Left renal pelvis (tissue), 4 donors: ENCODE measurements at regions not wholly inside any gene's neighbourhood (a gene's known extent, or its start where the extent isn't known, plus 50 kb on each side); places are given as distances from the start of the nearest gene placed in this dataset.

ENCODE experiments used
- DNase-seq, 4 donors: peaks; one replicate each; pipeline ENCODE4 v3.0.0-alpha.2; 2013; ENCODE audit warnings: low read depth in 4 of 4, low spot score in 3 of 4

DNA sequence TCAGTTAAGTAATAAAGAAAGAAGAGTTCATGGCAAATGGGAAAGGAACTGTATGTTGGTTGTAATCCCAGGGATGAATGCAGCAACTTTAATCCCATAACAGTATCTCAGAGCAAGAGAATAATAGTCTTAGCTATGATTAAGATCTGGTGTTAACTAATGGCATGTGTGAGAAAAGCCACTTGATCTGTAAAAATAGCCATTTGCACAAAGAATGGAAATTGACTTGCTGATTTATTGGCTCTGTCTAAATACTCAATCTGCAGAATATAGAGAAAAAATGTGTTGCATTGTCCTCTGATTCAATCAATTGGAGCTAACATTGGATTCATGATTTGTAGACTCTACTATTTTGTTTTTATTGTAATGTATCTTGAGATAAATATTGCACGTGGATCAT, 987.0 kb downstream of the NSUN3 start:
- DNase-seq: no peak

DNA sequence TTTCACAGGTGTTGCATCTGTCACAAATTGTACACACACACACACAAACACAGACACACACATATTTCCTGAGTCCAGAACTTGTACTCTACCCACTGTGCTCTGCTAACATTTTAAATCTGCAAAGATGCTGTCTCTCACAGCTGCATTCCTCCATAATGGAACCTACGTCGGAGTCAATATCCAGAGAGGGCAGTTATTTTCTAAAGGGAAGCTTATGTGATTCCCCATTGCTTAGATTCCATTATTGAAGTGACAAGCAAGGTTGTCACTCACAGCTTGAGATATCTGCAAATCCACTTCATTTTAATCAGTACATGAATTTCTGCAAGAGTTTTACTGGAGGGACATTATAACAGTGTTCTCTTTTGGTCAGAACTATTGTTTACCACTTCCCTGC, 992.4 kb downstream of the NSUN3 start:
- no peak for DNase-seq

DNA sequence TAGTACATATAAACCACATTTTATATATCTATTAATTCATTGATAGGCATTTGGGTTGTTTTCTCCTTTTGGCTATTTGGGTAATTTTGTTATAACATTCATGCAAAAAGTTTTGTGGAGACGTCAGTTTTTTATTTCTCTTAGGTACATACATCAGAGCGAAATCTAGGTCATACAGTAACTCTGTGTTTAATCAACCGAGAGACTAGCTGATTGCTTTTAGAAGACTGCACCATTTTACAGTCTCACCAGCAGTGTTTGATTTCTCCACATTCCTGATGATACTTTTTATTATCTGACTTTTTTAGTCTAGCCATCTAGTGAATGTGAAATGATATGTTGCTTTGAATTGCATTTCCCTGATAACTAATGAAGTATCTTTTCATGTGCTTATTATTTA, 1019.3 kb downstream of the NSUN3 start:
- no peak for DNase-seq

GRCh38 chr3:95084738-95085137, 1021.9 kb downstream of the NSUN3 start:
- no peak for DNase-seq

- DNase-seq: no peak
Measured at GRCh38 chr3:95088464-95088863, 1025.6 kb downstream of the NSUN3 start.

GRCh38 chr3:95097493-95097892, 1034.6 kb downstream of the NSUN3 start:
- DNase-seq: no peak

GRCh38 chr3:95120921-95121320, 1058.1 kb downstream of the NSUN3 start:
- no peak for DNase-seq

GRCh38 chr3:95123104-95123503, 1060.2 kb downstream of the NSUN3 start:
- DNase-seq: no peak

DNA sequence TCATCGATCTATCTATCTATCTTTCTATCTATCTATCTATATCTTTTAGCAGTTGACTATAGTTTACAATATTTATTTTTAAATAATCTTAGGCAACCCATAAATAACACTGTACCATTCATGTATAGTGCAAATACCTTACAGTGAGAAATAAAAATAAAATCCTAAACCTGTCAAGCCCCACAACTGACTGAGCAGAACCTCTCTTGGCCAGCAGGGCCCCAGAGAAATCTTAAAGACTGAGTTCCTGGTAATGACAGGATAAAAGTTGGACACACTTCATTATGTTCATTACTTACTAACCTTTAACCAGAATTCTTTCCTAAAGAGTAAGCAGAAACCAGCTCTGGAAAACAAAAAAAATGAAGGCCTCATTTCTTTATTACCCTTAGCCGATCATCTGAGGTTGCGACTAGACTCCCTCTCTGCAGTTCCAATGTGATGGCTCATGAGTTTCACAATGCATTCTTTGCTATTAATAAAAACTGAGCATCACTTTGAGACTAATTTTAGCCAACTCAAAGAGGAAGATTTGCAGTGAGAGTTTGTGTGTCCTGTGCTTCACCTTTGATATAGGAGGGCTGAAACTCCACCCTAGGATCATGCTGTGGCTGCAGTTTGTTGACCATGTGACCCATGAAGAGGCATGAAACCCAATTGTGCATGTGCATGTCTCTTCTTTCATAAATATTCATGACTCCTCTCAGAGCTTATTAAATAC, 1072.0 kb downstream of the NSUN3 start:
- no peak for DNase-seq

- DNase-seq: no peak
Measured at GRCh38 chr3:95148107-95148506, 1085.2 kb downstream of the NSUN3 start.

GRCh38 chr3:95151590-95151989, 1088.7 kb downstream of the NSUN3 start:
- DNase-seq: no peak

DNA sequence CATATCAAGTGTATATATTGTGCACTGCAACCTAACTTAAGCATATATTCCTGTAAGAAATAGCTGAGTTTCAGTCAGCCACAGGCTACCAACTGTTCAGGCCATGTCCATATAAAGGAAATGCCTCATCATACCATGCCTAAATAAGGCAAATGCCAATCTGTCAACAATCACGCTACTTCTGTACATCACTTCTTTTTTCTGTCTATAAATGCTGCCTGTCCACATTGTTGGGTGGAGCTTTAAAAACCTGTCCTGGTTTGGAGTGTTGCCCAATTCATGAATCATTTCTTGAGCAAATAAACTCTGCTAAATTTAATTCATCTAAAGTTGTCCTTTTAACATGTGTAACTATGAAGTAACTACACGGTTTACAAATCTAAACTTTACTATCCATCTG, 1091.9 kb downstream of the NSUN3 start:
- DNase-seq: no peak

- DNase-seq: no peak
Measured at GRCh38 chr3:95162794-95163193, 1099.9 kb downstream of the NSUN3 start.

GRCh38 chr3:95167748-95168147, 1104.9 kb downstream of the NSUN3 start:
- no peak for DNase-seq

DNA sequence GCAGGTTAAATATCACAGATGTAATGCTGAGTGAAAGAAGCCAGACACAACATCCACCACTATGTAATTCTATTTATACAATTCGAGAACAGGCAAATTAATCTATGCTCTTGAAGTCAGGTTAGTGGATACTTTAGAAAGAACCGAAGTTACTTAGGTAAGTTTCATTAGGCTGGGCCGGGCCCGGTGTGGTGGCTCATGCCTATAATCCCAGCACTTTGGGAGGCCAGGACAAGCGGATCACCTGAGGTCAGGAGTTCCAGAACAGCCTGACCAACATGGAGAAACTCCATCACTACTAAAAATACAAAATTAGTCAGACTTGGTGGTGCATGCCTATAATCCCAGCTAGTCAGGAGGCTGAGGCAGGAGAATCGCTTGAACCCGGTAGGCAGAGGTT, 1105.7 kb downstream of the NSUN3 start:
- no peak for DNase-seq

DNA sequence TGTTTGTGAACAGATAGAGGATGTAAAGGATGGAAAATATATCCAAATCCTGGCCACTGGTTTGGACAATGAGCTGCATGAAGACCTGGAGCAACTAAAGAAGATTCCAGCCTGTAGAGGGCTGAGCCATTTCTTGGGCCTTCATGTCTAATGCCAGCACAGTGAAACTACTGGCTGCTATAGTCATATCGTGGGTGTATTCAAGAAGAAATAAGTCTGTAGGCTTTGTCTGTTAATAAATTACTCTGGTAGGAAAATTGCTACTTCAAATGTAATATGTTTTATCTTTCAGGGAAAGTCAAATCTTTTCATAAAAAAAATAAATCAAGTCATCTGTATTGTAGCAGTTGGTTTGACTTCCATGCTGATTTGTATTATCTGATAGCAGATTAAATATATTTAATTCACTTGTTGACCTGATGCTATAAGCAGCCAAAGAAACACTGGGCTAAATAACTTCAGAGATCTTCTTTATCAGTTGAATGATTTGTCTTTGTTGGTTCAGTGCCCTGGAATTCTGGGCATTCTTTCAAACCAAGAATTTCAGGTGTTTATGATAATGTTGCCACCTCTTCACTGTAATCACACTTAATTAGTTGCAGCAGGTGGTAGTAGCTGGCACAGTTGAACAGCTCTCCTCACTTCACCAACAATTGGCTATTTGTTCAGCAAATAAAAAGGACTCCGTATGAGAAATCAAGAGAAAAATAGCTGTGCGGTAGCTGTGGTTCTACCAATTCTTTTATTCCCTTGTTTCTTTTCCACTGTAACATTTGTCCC, 1109.5 kb downstream of the NSUN3 start:
- no peak for DNase-seq

GRCh38 chr3:95177096-95177495, 1114.2 kb downstream of the NSUN3 start:
- no peak for DNase-seq

DNA sequence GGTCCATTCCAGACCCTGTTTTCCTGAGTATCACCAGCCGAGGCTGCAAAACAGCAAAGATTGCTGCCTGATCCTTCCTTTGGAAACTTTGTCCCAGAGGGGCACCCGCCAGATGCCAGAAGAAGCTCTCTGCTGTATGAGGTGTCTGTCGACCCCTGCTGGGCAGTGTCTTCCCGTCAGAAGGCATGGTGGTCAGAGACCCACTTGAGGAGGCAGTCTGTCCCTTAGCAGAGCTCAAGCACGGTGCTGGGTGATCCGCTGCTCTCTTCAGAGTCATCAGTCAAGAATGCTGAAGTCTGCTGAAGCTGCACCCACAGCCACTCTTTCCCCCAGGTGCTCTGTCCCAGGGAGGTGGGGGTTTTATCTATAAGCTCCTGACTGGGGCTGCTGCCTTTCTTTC, 1121.2 kb downstream of the NSUN3 start:
- no peak for DNase-seq

- DNase-seq: no peak
Measured at GRCh38 chr3:95189348-95189747, 1126.5 kb downstream of the NSUN3 start.

GRCh38 chr3:95197661-95198060, 1134.8 kb downstream of the NSUN3 start:
- no peak for DNase-seq

DNA sequence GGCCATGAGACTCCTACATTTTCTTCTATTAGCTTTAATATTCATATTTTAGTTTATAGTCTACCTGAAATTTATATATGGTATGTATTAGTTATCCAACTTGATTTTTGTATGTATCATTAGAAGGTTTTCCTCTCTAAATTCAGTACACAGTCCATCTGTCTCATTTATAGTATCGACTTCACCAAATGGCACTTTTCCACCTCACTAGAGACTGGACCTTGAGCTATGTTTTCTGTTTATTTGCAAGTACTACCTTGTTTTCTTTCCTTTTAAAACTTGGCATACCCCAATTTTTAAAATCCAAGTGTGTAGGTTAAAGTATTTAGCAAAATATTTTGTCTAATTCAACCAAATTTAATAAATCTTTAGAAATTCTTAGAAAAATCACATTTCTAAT, 1137.5 kb downstream of the NSUN3 start:
- DNase-seq: no peak

DNA sequence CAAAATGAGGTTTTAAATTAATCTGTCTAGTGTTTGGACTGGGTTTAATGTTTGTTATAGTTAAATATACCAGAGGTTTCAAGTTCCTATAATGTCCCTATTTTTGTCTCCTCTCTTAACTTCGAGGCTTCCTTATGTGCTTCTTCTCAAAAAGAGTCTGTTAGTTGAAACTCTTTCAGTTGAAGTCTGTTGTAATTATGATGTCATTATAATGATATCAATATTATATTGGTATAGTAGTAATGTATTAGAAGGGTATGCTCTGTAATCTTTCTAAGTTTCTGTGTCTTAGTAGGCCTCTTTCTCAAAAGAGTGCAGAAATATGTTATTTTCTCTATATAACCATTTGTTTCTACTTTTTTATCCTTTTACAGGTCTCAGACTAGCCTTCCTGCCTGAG, 1148.0 kb downstream of the NSUN3 start:
- DNase-seq: no peak
